PC-3 (cell line): ENCODE measurements at regions not wholly inside any gene's neighbourhood (a gene's known extent, or its start where the extent isn't known, plus 50 kb on each side); places are given as distances from the start of the nearest gene placed in this dataset.

ENCODE experiments used
- ATAC-seq: fragments of 200-7000 bp; cut with Tn5 transposase; 2 replicates; pipeline ENCODE4 v1.9.1; 2020; ENCODE audit warnings: mild to moderate bottlenecking, moderate library complexity
- BruUV-seq: library from RNA; stranded (reverse); fragments of 400-500 nt; replicated peaks from 2 replicates; lab custom pipeline; 2021; lab: Mats Ljungman, UMichigan
- CTCF ChIA-PET: fragments of 300-600 bp; sonication (Branson Sonifier 250); formaldehyde crosslinking; loops from one replicate; lab custom pipeline; 2022; ENCODE audit warnings: antibody characterized with exemption; lab: Charles Lee
- POLR2A ChIA-PET: fragments of 300-600 bp; sonication (Branson Sonifier 250); formaldehyde crosslinking; loops from one replicate; lab custom pipeline; 2022; ENCODE audit warnings: antibody characterized with exemption; ENCODE audit not compliant: unreplicated experiment; lab: Charles Lee
- DNase-seq: peaks from one replicate; pipeline ENCODE4 v3.0.0-alpha.2; 2015
- H2AFZ ChIP-seq: fragments of 300-600 bp; sonication (generic); 2 replicates; pipeline ENCODE4 v1.6.0; 2016; ENCODE audit warnings: antibody characterized with exemption, low read length
- H3F3A ChIP-seq: fragments of 300-600 bp; sonication (generic); one replicate; pipeline ENCODE4 v1.6.0; 2017; ENCODE audit warnings: antibody characterized with exemption, low read length, control low read depth, mild to moderate bottlenecking; ENCODE audit not compliant: unreplicated experiment
- H3K27ac ChIP-seq: fragments of 300-600 bp; sonication (generic); 2 replicates; pipeline ENCODE4 v1.5.1; 2016; ENCODE audit warnings: mild to moderate bottlenecking, low read length
- H3K27me3 ChIP-seq: fragments of 300-600 bp; sonication (generic); 2 replicates; pipeline ENCODE4 v1.6.1; 2016; ENCODE audit warnings: low read length, mixed read lengths
- H3K36me3 ChIP-seq: fragments of 300-600 bp; sonication (generic); 2 replicates; pipeline ENCODE4 v1.6.1; 2016; ENCODE audit warnings: low read depth, mixed run types, low read length, mixed read lengths
- H3K4me1 ChIP-seq: fragments of 300-600 bp; sonication (generic); 2 replicates; pipeline ENCODE4 v1.5.1; 2016; ENCODE audit warnings: low read length; ENCODE audit not compliant: insufficient read depth
- H3K4me2 ChIP-seq: fragments of 300-600 bp; sonication (generic); 2 replicates; pipeline ENCODE4 v1.6.0; 2016; ENCODE audit warnings: low read length
- H3K4me3 ChIP-seq: fragments of 300-600 bp; sonication (generic); 2 replicates; pipeline ENCODE4 v1.5.1; 2016; ENCODE audit warnings: mild to moderate bottlenecking, low read length, mixed read lengths
- H3K79me2 ChIP-seq: fragments of 300-600 bp; sonication (generic); 2 replicates; pipeline ENCODE4 v1.6.1; 2017; ENCODE audit warnings: low read length, mixed read lengths
- H3K9ac ChIP-seq: fragments of 300-600 bp; sonication (generic); 2 replicates; pipeline ENCODE4 v1.6.0; 2016; ENCODE audit warnings: mild to moderate bottlenecking, low read length
- H3K9me2 ChIP-seq: fragments of 300-600 bp; sonication (generic); replicated peaks from 2 replicates; pipeline ENCODE4 v1.6.1; 2016; ENCODE audit warnings: mixed run types, low read length, mixed read lengths
- H3K9me3 ChIP-seq: fragments of 300-600 bp; sonication (generic); 2 replicates; pipeline ENCODE4 v1.6.1; 2016; ENCODE audit warnings: low read length, mixed read lengths
- H4K20me1 ChIP-seq: fragments of 300-600 bp; sonication (generic); 2 replicates; pipeline ENCODE4 v1.6.1; 2016; ENCODE audit warnings: low read length, mixed read lengths
- EZH2 ChIP-seq: fragments of 300-600 bp; sonication (generic); IDR thresholded peaks from one replicate; pipeline ENCODE4 v1.6.1; 2017; ENCODE audit warnings: antibody characterized with exemption, mild to moderate bottlenecking, low read length; ENCODE audit not compliant: unreplicated experiment
- EZH2phosphoT487 ChIP-seq: fragments of 300-600 bp; sonication (generic); IDR thresholded peaks from 2 replicates; pipeline ENCODE4 v1.6.1; 2018; ENCODE audit warnings: mild to moderate bottlenecking, antibody characterized with exemption, low read length, borderline replicate concordance
- intact Hi-C: fragments of 100-400 bp; cut with micrococcal nuclease; formaldehyde crosslinking; loops from 2 replicates; pipeline ENCODE4 v1.9.0; 2023
- TF ChIP-seq, protein P1 (sequence below): fragments of 300-600 bp; sonication (generic); conservative IDR thresholded peaks from 2 replicates; pipeline ENCODE4 v1.5.1; 2017; ENCODE audit warnings: antibody characterized with exemption, low read depth, mild to moderate bottlenecking, low read length

DNA sequence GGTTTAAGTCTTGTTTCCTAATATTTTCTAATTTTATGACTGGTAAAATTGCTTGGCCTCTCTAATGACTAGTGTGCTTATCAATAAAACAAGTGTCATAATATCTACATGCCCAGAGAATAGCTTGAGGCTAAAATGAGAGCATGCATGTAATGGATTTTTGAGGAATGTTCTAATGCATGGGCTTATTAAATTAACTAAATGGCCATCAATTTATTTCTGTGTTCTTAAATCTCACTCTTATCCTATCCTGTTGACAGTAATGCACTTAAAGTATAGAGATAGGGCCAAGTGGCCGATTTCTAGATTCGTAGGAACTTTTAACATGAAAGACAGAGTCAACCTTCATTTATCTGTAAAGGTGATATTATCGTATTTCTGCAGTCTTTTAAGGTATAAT is 252.4 kb upstream of the COL3A1 start:
- no peaks in the 10 kb centered on the region for H3K36me3 ChIP-seq
- no TSS peak for BruUV-seq
- ATAC-seq (no peak), DNase-seq (no peak)
- ChIA-PET CTCF (no interaction called here), POLR2A (no interaction called here)
- no peak overlapping the region for H3K27ac ChIP-seq
- no peak overlapping the region for H3K9ac ChIP-seq
- H3K4me2 ChIP-seq: no peak overlapping the region
- no peak overlapping the region for H3K4me3 ChIP-seq
- H3F3A ChIP-seq: no peaks in the 10 kb centered on the region
- H3K4me1 ChIP-seq: no peaks in the 10 kb centered on the region
- no peak for TF ChIP-seq EZH2
- TF ChIP-seq, protein P1, sequence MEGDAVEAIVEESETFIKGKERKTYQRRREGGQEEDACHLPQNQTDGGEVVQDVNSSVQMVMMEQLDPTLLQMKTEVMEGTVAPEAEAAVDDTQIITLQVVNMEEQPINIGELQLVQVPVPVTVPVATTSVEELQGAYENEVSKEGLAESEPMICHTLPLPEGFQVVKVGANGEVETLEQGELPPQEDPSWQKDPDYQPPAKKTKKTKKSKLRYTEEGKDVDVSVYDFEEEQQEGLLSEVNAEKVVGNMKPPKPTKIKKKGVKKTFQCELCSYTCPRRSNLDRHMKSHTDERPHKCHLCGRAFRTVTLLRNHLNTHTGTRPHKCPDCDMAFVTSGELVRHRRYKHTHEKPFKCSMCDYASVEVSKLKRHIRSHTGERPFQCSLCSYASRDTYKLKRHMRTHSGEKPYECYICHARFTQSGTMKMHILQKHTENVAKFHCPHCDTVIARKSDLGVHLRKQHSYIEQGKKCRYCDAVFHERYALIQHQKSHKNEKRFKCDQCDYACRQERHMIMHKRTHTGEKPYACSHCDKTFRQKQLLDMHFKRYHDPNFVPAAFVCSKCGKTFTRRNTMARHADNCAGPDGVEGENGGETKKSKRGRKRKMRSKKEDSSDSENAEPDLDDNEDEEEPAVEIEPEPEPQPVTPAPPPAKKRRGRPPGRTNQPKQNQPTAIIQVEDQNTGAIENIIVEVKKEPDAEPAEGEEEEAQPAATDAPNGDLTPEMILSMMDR: no peak
- no peak for TF ChIP-seq EZH2phosphoT487
- H3K9me2 ChIP-seq: no peaks in the 10 kb centered on the region
- H3K79me2 ChIP-seq: no peaks in the 10 kb centered on the region
- no peaks in the 10 kb centered on the region for H3K27me3 ChIP-seq
- intact Hi-C loops: no loop called here
- H4K20me1 ChIP-seq: no peaks in the 10 kb centered on the region
- no peak overlapping the region for H2AFZ ChIP-seq
- no peaks in the 10 kb centered on the region for H3K9me3 ChIP-seq

DNA sequence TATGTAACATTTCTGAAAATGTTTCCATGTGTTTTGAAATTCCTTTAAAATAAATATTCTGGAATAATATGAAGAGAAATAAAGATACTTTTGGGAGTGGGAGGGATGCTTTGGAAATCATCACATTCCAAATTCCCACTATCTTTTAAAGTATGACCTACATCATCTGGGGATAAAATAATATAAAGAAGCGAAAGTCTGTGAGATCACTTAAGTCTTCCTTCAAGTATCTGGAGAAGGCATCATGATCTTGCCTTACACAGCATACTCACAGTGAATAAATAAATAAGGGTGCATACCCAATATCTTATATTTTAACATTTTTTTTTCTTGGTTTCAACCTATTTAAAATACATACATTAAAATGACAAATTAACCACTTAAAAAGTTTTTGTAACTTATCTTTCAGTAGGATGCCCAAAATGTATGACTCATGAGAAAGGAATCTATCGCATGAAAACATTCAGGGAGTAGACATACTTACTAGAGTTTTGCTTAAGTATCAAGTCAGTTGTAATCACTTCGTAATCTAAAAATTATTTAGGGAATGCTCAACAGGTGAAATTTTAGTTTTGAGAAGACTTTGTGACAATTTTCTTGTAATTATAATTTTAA is 248.3 kb upstream of the COL3A1 start:
- Histone ChIP-seq H3K4me1 (no peaks in the 10 kb centered on the region), H3K9me2 (no peaks in the 10 kb centered on the region), H3K27me3 (no peaks in the 10 kb centered on the region), H3K9ac (no peak overlapping the region), H2AFZ (no peak overlapping the region), H3K4me2 (no peak overlapping the region), H4K20me1 (no peaks in the 10 kb centered on the region), H3K79me2 (no peaks in the 10 kb centered on the region), H3K36me3 (no peaks in the 10 kb centered on the region), H3F3A (no peaks in the 10 kb centered on the region), H3K27ac (no peak overlapping the region), H3K9me3 (no peaks in the 10 kb centered on the region), H3K4me3 (no peak overlapping the region)
- DNase-seq (peak; percentile 64), ATAC-seq (no peak)
- TF ChIP-seq EZH2: no peak
- no peak for TF ChIP-seq EZH2phosphoT487
- TF ChIP-seq, protein P1: no peak
- POLR2A ChIA-PET: no interaction called here
- no TSS peak for BruUV-seq
- intact Hi-C loops: no loop called here
- CTCF ChIA-PET: no interaction called here

DNA sequence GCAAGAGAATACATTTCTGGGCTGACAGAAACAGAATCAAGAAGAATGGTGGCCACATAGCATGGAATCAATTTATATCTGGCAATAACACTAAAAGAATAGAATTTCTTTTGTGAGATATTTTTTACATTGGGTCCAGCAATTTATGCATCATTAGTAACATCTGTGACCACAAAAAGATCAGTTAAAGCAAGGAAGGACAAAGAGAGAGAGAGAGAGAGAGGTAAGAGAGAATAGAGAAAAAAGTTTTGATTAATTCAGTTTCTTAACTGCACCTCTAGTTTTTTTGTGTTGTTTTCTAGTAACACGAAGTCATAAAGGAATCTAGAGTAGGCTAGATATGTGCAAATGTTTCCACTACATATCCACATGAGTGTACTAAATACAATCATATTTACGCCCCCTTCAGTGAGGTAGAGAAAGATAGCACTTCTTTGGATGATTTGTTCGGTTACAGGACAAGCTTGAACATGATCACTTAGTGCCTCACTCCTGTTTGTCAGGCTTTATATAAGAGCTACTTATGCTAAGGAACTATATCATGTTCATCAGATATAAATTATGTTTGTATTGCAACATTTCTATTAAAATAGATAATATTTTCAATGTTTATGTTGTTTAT is 247.4 kb upstream of the COL3A1 start:
- no peaks in the 10 kb centered on the region for H3K9me3 ChIP-seq
- H2AFZ ChIP-seq: no peak overlapping the region
- no peaks in the 10 kb centered on the region for H3K79me2 ChIP-seq
- H3F3A ChIP-seq: no peaks in the 10 kb centered on the region
- DNase-seq (no peak), ATAC-seq (no peak)
- no peak overlapping the region for H3K9ac ChIP-seq
- H3K27ac ChIP-seq: no peak overlapping the region
- H3K4me3 ChIP-seq: no peak overlapping the region
- no peaks in the 10 kb centered on the region for H3K36me3 ChIP-seq
- BruUV-seq: no TSS peak
- no peaks in the 10 kb centered on the region for H3K27me3 ChIP-seq
- no peaks in the 10 kb centered on the region for H3K4me1 ChIP-seq
- TF ChIP-seq EZH2phosphoT487: no peak
- no peaks in the 10 kb centered on the region for H3K9me2 ChIP-seq
- intact Hi-C loops: no loop called here
- POLR2A ChIA-PET: no interaction called here
- no peak overlapping the region for H3K4me2 ChIP-seq
- CTCF ChIA-PET: no interaction called here
- H4K20me1 ChIP-seq: no peaks in the 10 kb centered on the region
